ENCODE measurements at regions not wholly inside any gene's neighbourhood (a gene's known extent, or its start where the extent isn't known, plus 50 kb on each side); places are given as distances from the start of the nearest gene placed in this dataset.

- ATAC-seq (ENCODE audit: low FRiP score) (no peak), DNase-seq (ENCODE audit: low spot score) (no peak)
- TF ChIP-seq, protein P1, sequence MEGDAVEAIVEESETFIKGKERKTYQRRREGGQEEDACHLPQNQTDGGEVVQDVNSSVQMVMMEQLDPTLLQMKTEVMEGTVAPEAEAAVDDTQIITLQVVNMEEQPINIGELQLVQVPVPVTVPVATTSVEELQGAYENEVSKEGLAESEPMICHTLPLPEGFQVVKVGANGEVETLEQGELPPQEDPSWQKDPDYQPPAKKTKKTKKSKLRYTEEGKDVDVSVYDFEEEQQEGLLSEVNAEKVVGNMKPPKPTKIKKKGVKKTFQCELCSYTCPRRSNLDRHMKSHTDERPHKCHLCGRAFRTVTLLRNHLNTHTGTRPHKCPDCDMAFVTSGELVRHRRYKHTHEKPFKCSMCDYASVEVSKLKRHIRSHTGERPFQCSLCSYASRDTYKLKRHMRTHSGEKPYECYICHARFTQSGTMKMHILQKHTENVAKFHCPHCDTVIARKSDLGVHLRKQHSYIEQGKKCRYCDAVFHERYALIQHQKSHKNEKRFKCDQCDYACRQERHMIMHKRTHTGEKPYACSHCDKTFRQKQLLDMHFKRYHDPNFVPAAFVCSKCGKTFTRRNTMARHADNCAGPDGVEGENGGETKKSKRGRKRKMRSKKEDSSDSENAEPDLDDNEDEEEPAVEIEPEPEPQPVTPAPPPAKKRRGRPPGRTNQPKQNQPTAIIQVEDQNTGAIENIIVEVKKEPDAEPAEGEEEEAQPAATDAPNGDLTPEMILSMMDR (IDR thresholded peaks at IDR 0.05), result no peak
These were observed 71.4 kb downstream of the MAFB start for GRCh38 chr20:40617594-40617993.

DNA sequence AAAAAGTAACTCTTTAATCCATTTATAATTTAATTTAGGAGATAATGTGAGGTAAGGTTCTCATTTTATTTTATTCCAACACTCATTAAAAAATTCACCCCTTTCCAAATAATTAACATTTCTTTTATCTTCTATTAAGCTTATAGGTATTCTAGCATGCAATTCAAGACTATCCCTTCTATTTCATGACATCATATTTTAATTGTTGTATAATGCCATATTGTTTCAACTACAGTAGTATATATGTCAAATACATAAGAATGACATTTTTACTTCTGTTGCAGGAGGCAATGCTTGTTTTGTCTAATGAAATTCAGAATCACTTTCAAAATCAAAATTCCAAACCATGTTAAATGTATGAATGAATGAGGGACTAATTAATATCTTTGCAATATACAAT lies 76.2 kb downstream of the MAFB start:
- TF ChIP-seq, protein P1 (IDR thresholded peaks at IDR 0.05), result no peak
- DNase-seq (ENCODE audit: low spot score) (no peak), ATAC-seq (ENCODE audit: low FRiP score) (no peak)

- DNase-seq (ENCODE audit: low spot score) (no peak), ATAC-seq (ENCODE audit: low FRiP score) (no peak)
- TF ChIP-seq, protein P1 (IDR thresholded peaks at IDR 0.05), result no peak
These were observed 76.8 kb downstream of the MAFB start for GRCh38 chr20:40612247-40612646.

DNA sequence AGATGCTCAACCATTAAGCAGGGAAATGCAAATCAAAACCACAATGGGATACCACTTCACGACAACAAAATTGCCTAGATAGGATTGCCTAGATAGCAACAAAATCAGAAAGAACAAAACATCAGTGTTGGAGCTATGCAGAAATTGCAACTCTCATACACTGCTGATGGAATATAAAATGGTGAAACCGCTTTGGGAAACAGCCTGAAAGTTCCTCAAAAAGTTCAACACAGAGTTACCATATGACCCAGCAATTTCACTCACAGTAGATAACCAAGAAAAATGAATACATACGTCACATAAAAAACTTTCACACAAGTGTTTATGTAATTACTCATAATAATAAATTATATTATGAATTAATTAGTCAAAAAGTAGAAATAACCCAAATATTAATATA lies 78.3 kb downstream of the MAFB start:
- no peak for ATAC-seq (ENCODE audit: low FRiP score)
- TF ChIP-seq, protein P1 (IDR thresholded peaks at IDR 0.05), result no peak

GRCh38 chr20:40607927-40608326 lies 81.1 kb downstream of the MAFB start:
- DNase-seq (ENCODE audit: low spot score) (no peak), ATAC-seq (ENCODE audit: low FRiP score) (no peak)
- TF ChIP-seq, protein P1 (IDR thresholded peaks at IDR 0.05), result no peak

More for the DNA sequence above, 78.3 kb downstream of the MAFB start:
- no peak for DNase-seq (ENCODE audit: low spot score)

GRCh38 chr20:40606660-40607059 lies 82.4 kb downstream of the MAFB start:
- TF ChIP-seq, protein P1 (IDR thresholded peaks at IDR 0.05), result no peak
- no peak for DNase-seq (ENCODE audit: low spot score)
- no peak for ATAC-seq (ENCODE audit: low FRiP score)

DNA sequence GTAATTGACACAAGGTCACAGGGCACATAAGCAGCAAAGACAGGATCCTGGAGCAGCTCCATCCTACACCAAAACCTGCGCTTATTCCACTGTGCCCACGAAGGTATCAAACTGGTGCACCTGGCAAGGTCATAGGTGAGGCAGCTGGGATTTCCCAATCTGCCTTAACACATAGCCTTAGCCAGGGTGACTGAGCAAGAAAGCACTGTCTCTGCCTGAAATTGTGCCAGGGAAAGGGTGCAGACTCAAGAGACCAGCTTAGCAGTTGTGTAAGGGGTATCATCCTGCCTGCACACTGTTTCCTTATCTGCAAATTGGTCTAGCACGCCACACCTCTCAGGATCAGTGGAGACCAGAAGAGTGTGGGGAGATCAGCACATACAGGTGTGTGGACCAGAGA lies 82.8 kb downstream of the MAFB start:
- DNase-seq (ENCODE audit: low spot score) (no peak), ATAC-seq (ENCODE audit: low FRiP score) (no peak)
- TF ChIP-seq, protein P1 (IDR thresholded peaks at IDR 0.05), result no peak

All from omental fat pad (tissue), 3 donors.